Neutrophil (primary cell): ENCODE measurements at regions not wholly inside any gene's neighbourhood (a gene's known extent, or its start where the extent isn't known, plus 50 kb on each side); places are given as distances from the start of the nearest gene placed in this dataset.

Experiments
- H3K27ac ChIP-seq: fragments of 200-600 bp; sonication (generic); 2 replicates; pipeline ENCODE4 v1.5.1; 2016; ENCODE audit warnings: mild to moderate bottlenecking, moderate library complexity
- H3K27me3 ChIP-seq: fragments of 200-600 bp; sonication (generic); 2 replicates; pipeline ENCODE4 v1.6.0; 2016; ENCODE audit warnings: mild to moderate bottlenecking
- H3K36me3 ChIP-seq: fragments of 200-600 bp; sonication (generic); 2 replicates; pipeline ENCODE4 v1.5.1; 2017
- H3K4me1 ChIP-seq, 2 experiments: fragments of 200-600 bp in 1 of 2; sonication (generic) in 1 of 2; 1 replicate in 1 of 2; 2 replicates in 1 of 2; pipeline versions ENCODE4 v1.5.1 to v1.6.1; 2013 to 2016; ENCODE audit warnings: low read depth in 1 of 2, low read length in 1 of 2, mild to moderate bottlenecking in 1 of 2, moderate library complexity in 1 of 2; ENCODE audit not compliant: control insufficient read depth in 1 of 2, insufficient read depth in 1 of 2
- H3K4me3 ChIP-seq, 2 experiments: fragments of 200-600 bp in 1 of 2; sonication (generic) in 1 of 2; 1 replicate in 1 of 2; 2 replicates in 1 of 2; pipeline ENCODE4 v1.5.1; 2013 to 2016; ENCODE audit warnings: low read depth in 1 of 2, low read length in 1 of 2, mild to moderate bottlenecking in 1 of 2, moderate library complexity in 1 of 2
- H3K9me3 ChIP-seq: fragments of 200-600 bp; sonication (generic); 2 replicates; pipeline ENCODE4 v1.5.1; 2016
- TF ChIP-seq, protein P1 (sequence below): fragments of 200-600 bp; sonication (generic); IDR thresholded peaks from 2 replicates; pipeline ENCODE4 v1.5.1; 2016; ENCODE audit warnings: antibody characterized with exemption

DNA sequence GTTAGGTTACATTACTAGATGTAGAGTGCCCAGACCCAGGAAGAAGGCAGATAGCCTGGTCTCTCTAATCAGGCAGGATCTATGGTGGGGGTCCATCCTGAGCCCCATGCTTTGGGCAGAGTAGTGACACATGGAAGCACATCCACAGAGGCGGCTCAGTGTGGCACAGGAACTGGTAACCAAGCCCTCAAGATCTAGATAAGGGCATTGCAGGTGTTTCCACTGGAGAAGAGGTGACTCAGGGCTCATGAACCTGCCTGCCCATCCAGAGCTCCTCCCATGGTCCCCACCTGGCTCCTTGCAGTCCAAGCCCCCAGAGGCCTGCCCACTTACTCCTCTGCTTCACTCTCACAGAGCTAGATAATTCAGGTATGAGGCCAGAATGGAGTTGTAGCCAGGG is 62.0 kb upstream of the TMEM132E start:
- Histone ChIP-seq H3K27me3 (peaks cover 39% of the 10 kb centered on the region), H3K36me3 (no peaks in the 10 kb centered on the region), H3K4me1 (no peaks in the 10 kb centered on the region), H3K4me3 (no peak overlapping the region), H3K27ac (no peak overlapping the region), H3K9me3 (no peaks in the 10 kb centered on the region)
- TF ChIP-seq, protein P1, sequence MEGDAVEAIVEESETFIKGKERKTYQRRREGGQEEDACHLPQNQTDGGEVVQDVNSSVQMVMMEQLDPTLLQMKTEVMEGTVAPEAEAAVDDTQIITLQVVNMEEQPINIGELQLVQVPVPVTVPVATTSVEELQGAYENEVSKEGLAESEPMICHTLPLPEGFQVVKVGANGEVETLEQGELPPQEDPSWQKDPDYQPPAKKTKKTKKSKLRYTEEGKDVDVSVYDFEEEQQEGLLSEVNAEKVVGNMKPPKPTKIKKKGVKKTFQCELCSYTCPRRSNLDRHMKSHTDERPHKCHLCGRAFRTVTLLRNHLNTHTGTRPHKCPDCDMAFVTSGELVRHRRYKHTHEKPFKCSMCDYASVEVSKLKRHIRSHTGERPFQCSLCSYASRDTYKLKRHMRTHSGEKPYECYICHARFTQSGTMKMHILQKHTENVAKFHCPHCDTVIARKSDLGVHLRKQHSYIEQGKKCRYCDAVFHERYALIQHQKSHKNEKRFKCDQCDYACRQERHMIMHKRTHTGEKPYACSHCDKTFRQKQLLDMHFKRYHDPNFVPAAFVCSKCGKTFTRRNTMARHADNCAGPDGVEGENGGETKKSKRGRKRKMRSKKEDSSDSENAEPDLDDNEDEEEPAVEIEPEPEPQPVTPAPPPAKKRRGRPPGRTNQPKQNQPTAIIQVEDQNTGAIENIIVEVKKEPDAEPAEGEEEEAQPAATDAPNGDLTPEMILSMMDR, result no peak

DNA sequence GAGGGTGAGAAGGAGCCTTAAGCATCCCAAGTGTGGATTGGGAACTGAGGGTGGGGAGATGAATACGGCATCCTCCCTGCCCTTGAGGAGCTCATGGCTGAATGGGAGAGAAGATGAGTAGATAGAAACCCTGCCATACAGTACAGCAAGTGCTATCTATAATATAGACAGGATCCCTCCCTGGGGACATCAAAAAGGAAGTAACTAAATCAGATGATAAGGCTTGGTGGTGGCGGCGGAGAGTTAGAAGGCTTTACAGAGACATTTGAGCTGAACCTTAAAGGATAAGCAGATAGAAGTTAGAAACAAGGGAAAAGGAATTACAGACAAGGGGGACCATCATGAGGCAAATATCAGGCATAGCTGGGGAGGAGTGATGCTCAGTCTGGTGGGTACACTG is 67.5 kb upstream of the TMEM132E start:
- no peaks in the 10 kb centered on the region for H3K9me3 ChIP-seq
- no peaks in the 10 kb centered on the region for H3K36me3 ChIP-seq
- TF ChIP-seq, protein P1, result no peak
- no peaks in the 10 kb centered on the region for H3K4me1 ChIP-seq
- peaks cover 70% of the 10 kb centered on the region for H3K27me3 ChIP-seq
- no peak overlapping the region for H3K4me3 ChIP-seq
- H3K27ac ChIP-seq, result no peak overlapping the region

DNA sequence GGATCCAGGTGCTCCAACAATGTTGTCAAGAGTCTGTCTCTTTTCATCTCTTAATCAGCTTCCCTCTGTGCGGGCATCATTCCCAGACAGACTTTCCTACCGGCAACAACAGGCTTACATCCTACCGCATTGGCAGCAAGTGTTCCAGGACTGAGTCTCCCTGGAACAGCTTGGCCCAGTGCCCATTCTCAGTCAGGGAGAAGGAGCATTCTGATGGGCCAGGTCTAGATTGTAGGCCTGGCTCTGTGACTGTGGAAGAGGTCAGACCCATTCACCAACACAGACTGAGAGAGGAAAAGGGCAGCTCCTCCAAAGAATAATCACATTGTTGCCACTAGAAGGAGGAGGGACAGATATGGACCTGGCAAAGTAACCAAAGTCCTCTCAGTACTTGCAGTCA is 68.1 kb upstream of the TMEM132E start:
- no peak overlapping the region for H3K27ac ChIP-seq

DNA sequence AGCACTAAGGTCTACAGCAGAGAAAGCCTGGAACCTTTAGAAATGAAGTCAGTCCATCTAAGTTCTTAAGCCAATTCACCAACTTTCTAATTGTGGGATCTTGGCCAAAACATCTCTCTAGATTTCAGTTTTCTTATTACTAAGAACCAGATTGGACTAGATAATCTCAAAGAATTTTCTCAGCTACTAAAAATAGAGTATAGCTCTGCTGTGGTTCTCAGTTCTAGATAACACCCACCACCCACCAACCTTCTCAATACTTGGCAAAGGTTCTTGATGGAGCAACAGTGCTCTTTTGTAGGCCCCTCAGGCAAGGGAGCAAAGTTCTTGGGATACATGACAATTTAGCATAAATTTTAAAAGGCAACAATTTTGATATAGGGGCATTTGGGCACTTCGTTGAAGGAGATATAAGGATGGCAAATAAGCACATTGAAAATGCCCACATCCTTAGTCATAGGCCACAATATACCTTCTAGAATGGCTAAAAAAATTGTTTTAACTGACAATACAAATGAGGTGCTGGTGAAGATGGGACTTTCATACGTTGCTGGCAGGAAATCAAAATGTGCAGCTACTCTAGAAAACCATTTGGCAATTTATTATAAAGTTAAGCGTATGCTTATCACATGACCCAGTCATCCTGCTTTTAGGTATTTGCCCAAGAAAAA is 74.4 kb upstream of the TMEM132E start:
- Histone ChIP-seq H3K9me3 (no peaks in the 10 kb centered on the region), H3K27me3 (peaks cover 71% of the 10 kb centered on the region), H3K27ac (no peak overlapping the region), H3K36me3 (no peaks in the 10 kb centered on the region), H3K4me1 (no peaks in the 10 kb centered on the region), H3K4me3 (no peak overlapping the region)
- TF ChIP-seq, protein P1, result no peak

More for the DNA sequence above, 68.1 kb upstream of the TMEM132E start:
- H3K4me1 ChIP-seq, result no peaks in the 10 kb centered on the region
- no peak overlapping the region for H3K4me3 ChIP-seq
- TF ChIP-seq, protein P1, result no peak
- H3K27me3 ChIP-seq, result peaks cover 75% of the 10 kb centered on the region
- no peaks in the 10 kb centered on the region for H3K9me3 ChIP-seq
- no peaks in the 10 kb centered on the region for H3K36me3 ChIP-seq

DNA sequence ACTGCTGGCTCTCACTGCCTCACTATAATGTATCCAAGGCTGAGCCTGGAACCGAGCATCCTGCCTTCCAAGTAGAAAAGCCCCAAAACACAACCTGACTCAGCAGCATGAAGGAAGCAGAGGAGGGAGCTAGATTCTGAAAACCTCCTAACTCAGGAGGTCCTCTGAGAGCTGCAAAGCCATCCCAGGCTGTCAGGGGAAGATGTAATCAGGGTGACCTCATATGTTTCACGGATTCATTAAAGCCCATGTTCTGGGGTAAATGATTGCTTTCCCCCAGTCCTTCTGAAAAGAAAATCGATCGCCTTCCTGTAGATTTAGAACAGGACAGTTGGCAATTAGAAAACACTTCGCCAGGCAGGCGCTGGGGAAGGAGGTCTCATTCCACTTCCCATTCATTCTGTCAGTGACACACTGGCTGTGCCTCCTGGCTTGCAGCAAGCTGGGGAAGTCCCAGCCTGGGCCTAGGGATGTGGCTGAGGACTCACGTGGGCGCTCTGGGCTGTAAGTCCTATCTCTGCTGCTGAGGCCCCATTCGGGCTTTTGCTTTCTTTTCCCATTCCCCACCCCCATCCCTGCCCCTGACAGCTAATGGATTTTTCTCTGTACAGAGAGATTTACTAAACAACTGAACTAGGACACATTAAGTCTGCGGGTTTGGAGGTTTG is 75.7 kb upstream of the TMEM132E start:
- no peak overlapping the region for H3K4me3 ChIP-seq
- H3K4me1 ChIP-seq, result no peaks in the 10 kb centered on the region
- peaks cover 61% of the 10 kb centered on the region for H3K27me3 ChIP-seq
- no peaks in the 10 kb centered on the region for H3K36me3 ChIP-seq
- H3K27ac ChIP-seq, result no peak overlapping the region
- no peaks in the 10 kb centered on the region for H3K9me3 ChIP-seq
- TF ChIP-seq, protein P1, result no peak
